ENCODE measurements at regions not wholly inside any gene's neighbourhood (a gene's known extent, or its start where the extent isn't known, plus 50 kb on each side); places are given as distances from the start of the nearest gene placed in this dataset.
"Not testable (repeated sequence)": the region's sequence is repeated elsewhere in the genome, so short reads cannot be mapped to it uniquely, and the experiment has no call there.

DNA sequence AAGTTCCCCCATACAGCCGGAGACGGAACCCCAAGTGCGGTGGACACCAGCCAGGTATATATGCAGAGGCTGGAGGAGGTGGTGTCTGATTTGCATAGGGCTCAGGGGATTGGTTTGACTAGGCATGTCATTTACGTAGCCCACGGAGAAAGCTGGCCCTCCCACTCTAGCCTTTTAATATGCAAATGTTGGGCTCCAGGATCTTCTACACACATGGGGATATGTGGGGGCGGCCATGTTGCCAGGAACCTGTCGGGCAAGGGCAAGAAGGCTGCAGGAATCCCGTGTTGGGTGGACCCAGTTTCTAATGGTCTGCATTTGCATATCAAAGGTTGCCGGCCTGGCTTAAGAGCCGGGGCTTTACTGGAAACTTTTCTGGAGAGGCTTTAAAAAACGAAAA is 57.4 kb downstream of the FTHL17 start:
- H3K27ac Mint-ChIP-seq; H3K27me3 Mint-ChIP-seq (ENCODE audit: low read depth); H3K4me1 Mint-ChIP-seq; H3K4me3 Mint-ChIP-seq; H3K36me3 Mint-ChIP-seq (ENCODE audit: low read depth): not testable (repeated sequence)
- peaks cover 17% of the 10 kb centered on the region for H3K9me3 Mint-ChIP-seq

DNA sequence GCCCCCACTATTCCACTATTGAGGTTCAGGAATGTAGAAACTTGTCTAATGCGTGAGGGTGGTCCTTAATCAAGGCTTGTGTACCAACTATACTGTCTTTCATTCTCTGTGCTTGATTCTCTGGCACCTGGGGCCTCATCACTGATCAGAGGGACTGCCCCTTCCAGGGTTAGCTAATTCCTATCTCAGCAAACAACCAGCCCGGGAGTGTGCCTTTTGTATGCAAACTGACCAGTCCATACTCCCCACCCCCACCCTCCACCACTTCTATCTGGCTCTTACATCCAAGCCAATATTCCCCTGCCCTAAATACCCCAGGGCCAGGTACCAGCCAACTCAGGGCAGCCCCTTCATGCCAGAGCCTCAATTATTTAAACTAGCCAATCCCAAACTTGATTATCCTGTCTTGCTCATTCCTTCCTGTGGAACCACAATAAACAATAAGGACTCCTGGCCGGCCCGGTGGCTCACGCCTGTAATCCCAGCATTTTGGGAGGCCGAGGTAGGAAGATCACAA is 59.3 kb downstream of the FTHL17 start:
- peaks cover 4% of the 10 kb centered on the region for H3K9me3 Mint-ChIP-seq
- H3K4me3 Mint-ChIP-seq: no peak overlapping the region
- H3K27ac Mint-ChIP-seq: no peak overlapping the region
- TF ChIP-seq, protein P1, sequence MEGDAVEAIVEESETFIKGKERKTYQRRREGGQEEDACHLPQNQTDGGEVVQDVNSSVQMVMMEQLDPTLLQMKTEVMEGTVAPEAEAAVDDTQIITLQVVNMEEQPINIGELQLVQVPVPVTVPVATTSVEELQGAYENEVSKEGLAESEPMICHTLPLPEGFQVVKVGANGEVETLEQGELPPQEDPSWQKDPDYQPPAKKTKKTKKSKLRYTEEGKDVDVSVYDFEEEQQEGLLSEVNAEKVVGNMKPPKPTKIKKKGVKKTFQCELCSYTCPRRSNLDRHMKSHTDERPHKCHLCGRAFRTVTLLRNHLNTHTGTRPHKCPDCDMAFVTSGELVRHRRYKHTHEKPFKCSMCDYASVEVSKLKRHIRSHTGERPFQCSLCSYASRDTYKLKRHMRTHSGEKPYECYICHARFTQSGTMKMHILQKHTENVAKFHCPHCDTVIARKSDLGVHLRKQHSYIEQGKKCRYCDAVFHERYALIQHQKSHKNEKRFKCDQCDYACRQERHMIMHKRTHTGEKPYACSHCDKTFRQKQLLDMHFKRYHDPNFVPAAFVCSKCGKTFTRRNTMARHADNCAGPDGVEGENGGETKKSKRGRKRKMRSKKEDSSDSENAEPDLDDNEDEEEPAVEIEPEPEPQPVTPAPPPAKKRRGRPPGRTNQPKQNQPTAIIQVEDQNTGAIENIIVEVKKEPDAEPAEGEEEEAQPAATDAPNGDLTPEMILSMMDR (IDR thresholded peaks at IDR 0.05; ENCODE audit: unreplicated experiment in 3 of 3): no peak
- H3K36me3 Mint-ChIP-seq (ENCODE audit: low read depth): no peaks in the 10 kb centered on the region
- H3K27me3 Mint-ChIP-seq (ENCODE audit: low read depth): no peaks in the 10 kb centered on the region
- H3K4me1 Mint-ChIP-seq: no peaks in the 10 kb centered on the region

- H3K27me3 Mint-ChIP-seq (ENCODE audit: low read depth): no peaks in the 10 kb centered on the region
- TF ChIP-seq, protein P1 (IDR thresholded peaks at IDR 0.05; ENCODE audit: unreplicated experiment in 3 of 3): no peak
- no peak overlapping the region for H3K4me3 Mint-ChIP-seq
- H3K27ac Mint-ChIP-seq: no peak overlapping the region
- peaks cover 2% of the 10 kb centered on the region for H3K9me3 Mint-ChIP-seq
- H3K36me3 Mint-ChIP-seq (ENCODE audit: low read depth): no peaks in the 10 kb centered on the region
- no peaks in the 10 kb centered on the region for H3K4me1 Mint-ChIP-seq
These were observed 64.5 kb downstream of the FTHL17 start for GRCh38 chrX:31007321-31007720.

GRCh38 chrX:31006027-31006426 is 65.8 kb downstream of the FTHL17 start:
- no peaks in the 10 kb centered on the region for H3K36me3 Mint-ChIP-seq (ENCODE audit: low read depth)
- no peaks in the 10 kb centered on the region for H3K27me3 Mint-ChIP-seq (ENCODE audit: low read depth)

DNA sequence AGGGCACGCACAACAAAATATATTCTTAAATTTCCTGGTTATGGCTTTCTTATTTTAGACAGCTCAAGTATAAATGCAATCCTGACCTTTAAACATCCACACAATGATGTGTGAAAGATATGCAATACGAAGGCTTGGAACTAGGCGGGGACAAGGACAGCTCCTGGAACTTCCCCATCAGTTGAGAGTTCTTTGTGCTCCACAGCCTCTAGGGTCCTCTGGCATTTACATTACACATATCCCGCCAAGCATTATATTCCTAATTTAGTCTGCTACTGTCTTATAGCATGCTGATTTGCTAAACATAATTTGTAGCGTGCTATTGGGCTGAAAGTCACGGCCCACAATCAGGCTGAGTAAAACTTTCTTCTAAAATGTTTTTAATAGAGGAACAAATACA is 74.4 kb downstream of the FTHL17 start:
- Mint-ChIP-seq H3K27ac (no peak overlapping the region), H3K36me3 (ENCODE audit: low read depth) (no peaks in the 10 kb centered on the region), H3K4me3 (no peak overlapping the region), H3K4me1 (peaks cover 4% of the 10 kb centered on the region), H3K9me3 (no peaks in the 10 kb centered on the region), H3K27me3 (ENCODE audit: low read depth) (no peaks in the 10 kb centered on the region)
- TF ChIP-seq, protein P1 (IDR thresholded peaks at IDR 0.05; ENCODE audit: unreplicated experiment in 3 of 3): no peak

More at GRCh38 chrX:31006027-31006426, 65.8 kb downstream of the FTHL17 start:
- H3K9me3 Mint-ChIP-seq: peaks cover 2% of the 10 kb centered on the region
- no peak overlapping the region for H3K27ac Mint-ChIP-seq
- H3K4me3 Mint-ChIP-seq: no peak overlapping the region
- no peaks in the 10 kb centered on the region for H3K4me1 Mint-ChIP-seq
- TF ChIP-seq, protein P1 (IDR thresholded peaks at IDR 0.05; ENCODE audit: unreplicated experiment in 3 of 3): no peak

- H3K27me3 Mint-ChIP-seq (ENCODE audit: low read depth): no peaks in the 10 kb centered on the region
- peaks cover 10% of the 10 kb centered on the region for H3K4me1 Mint-ChIP-seq
- no peak overlapping the region for H3K4me3 Mint-ChIP-seq
- no peaks in the 10 kb centered on the region for H3K9me3 Mint-ChIP-seq
- H3K36me3 Mint-ChIP-seq (ENCODE audit: low read depth): no peaks in the 10 kb centered on the region
- H3K27ac Mint-ChIP-seq: no peak overlapping the region
- TF ChIP-seq, protein P1 (IDR thresholded peaks at IDR 0.05; ENCODE audit: unreplicated experiment in 3 of 3): no peak
These were observed 76.1 kb downstream of the FTHL17 start for GRCh38 chrX:30995705-30996104.

All from nephron (organoid).